ENCODE measurements at regions not wholly inside any gene's neighbourhood (a gene's known extent, or its start where the extent isn't known, plus 50 kb on each side); places are given as distances from the start of the nearest gene placed in this dataset.

GRCh38 chr9:26612211-26612610, 280.4 kb downstream of the CAAP1 start:
- Histone ChIP-seq H3K9me3 (no peaks in the 10 kb centered on the region), H3K4me1 (no peaks in the 10 kb centered on the region), H3K36me3 (no peaks in the 10 kb centered on the region), H3K4me3 (no peak overlapping the region), H3K27ac (no peak overlapping the region), H3K27me3 (no peaks in the 10 kb centered on the region)
- no peak for TF ChIP-seq CTCF (IDR thresholded peaks at IDR 0.05)
- DNase-seq = no peak
- intact Hi-C loops (cut with DNase I; ENCODE audit: low total_unique reads) = no loop called here

GRCh38 chr9:26606756-26607155, 285.8 kb downstream of the CAAP1 start:
- intact Hi-C loops (cut with DNase I; ENCODE audit: low total_unique reads) = no loop called here
- Histone ChIP-seq H3K36me3 (no peaks in the 10 kb centered on the region), H3K27ac (no peak overlapping the region), H3K27me3 (no peaks in the 10 kb centered on the region), H3K4me3 (no peak overlapping the region), H3K9me3 (no peaks in the 10 kb centered on the region), H3K4me1 (no peaks in the 10 kb centered on the region)
- no peak for DNase-seq
- TF ChIP-seq CTCF (IDR thresholded peaks at IDR 0.05) = no peak

GRCh38 chr9:26605367-26605766, 287.2 kb downstream of the CAAP1 start:
- intact Hi-C loops (cut with DNase I; ENCODE audit: low total_unique reads) = no loop called here
- H3K4me3 ChIP-seq = no peak overlapping the region
- no peak for TF ChIP-seq CTCF (IDR thresholded peaks at IDR 0.05)
- H3K4me1 ChIP-seq = no peaks in the 10 kb centered on the region
- H3K27me3 ChIP-seq = no peaks in the 10 kb centered on the region
- no peaks in the 10 kb centered on the region for H3K9me3 ChIP-seq
- H3K27ac ChIP-seq = no peak overlapping the region
- no peak for DNase-seq
- no peaks in the 10 kb centered on the region for H3K36me3 ChIP-seq

GRCh38 chr9:26604076-26604662, 288.4 kb downstream of the CAAP1 start:
- no peak for DNase-seq

GRCh38 chr9:26603617-26604016, 289.0 kb downstream of the CAAP1 start:
- DNase-seq = no peak
- intact Hi-C loops (cut with DNase I; ENCODE audit: low total_unique reads) = no loop called here
- no peak for TF ChIP-seq CTCF (IDR thresholded peaks at IDR 0.05)
- Histone ChIP-seq H3K4me1 (no peaks in the 10 kb centered on the region), H3K9me3 (no peaks in the 10 kb centered on the region), H3K27me3 (no peaks in the 10 kb centered on the region), H3K4me3 (no peak overlapping the region), H3K36me3 (no peaks in the 10 kb centered on the region), H3K27ac (no peak overlapping the region)

More at GRCh38 chr9:26604076-26604662, 288.4 kb downstream of the CAAP1 start:
- no peak for TF ChIP-seq CTCF (IDR thresholded peaks at IDR 0.05)
- no peak overlapping the region for H3K4me3 ChIP-seq
- no peaks in the 10 kb centered on the region for H3K36me3 ChIP-seq
- H3K9me3 ChIP-seq = no peaks in the 10 kb centered on the region
- intact Hi-C loops (cut with DNase I; ENCODE audit: low total_unique reads) = no loop called here
- no peaks in the 10 kb centered on the region for H3K27me3 ChIP-seq
- H3K27ac ChIP-seq = no peak overlapping the region
- H3K4me1 ChIP-seq = no peaks in the 10 kb centered on the region
